ENCODE measurements at regions not wholly inside any gene's neighbourhood (a gene's known extent, or its start where the extent isn't known, plus 50 kb on each side); places are given as distances from the start of the nearest gene placed in this dataset.

DNA sequence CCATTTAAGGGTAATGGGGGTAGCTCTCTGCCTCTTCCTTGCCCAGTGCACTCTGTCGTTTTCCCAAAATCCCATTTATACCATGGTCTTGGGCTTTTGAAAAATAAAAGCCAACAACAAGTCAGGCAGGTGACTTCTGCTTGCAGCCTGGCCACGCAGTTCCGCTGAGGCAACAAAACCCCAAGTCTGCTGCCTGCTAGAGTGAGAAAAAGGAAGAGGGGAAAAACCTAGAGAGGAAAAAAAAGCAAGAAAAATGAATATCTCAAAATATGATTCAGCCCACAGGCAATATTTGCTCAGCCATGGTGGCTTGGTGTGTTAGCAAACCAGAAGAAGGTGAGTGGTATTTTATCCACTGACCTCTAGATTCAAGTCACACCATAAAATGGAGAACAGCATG, 148.2 kb upstream of the FSTL4 start:
- no peak for DNase-seq

GRCh38 chr5:133758641-133759040, 146.3 kb upstream of the FSTL4 start:
- no peak for DNase-seq

DNA sequence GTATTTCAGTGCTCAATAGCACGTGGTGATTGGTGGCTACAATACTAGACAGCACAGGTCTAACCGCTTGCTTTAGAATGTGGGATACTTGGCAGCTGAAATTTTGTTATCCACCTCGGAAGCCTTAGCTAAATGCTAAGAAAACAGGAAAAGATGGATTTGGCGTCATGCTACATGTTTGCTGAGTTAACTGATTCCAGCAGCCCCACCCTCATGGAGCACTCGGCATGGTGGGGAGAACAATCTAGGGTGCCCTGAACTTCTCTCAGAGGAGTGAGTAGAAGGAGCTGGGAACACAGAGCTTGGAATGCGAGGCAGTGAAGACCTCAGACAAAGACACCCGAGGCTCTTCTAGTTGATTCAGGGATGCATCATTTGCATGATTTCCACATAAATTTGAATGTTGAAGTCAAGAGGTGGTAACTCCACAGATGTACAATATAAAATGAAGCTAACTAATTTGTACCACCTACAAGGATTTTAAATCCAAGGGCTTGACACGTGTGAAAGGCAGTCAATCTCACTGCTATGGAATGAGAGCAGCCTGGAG, 145.1 kb upstream of the FSTL4 start:
- DNase-seq, result no peak

- DNase-seq, result no peak
Measured at GRCh38 chr5:133756756-133757155, 144.4 kb upstream of the FSTL4 start.

DNA sequence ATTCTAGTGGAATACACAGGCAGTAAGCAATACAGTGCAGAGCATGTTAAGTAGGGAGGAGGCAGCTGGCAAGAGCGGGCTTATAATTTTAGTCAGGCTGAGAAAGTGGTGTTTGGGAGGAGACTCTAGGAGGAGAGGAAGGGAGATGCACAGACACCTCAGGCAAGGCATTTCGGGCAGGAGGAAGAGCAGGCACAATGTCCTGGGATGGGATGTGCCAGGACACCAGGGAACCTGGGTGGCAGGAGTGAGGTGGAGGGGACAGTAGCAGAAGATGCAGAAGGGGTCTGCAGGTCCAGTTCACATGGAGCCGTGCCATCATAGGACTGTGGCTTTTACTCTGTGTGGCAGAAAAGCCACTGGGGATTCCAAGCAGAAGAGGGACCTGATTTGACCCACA, 143.7 kb upstream of the FSTL4 start:
- DNase-seq, result no peak

- DNase-seq, result no peak
Measured at GRCh38 chr5:133754575-133755169, 142.3 kb upstream of the FSTL4 start.

DNA sequence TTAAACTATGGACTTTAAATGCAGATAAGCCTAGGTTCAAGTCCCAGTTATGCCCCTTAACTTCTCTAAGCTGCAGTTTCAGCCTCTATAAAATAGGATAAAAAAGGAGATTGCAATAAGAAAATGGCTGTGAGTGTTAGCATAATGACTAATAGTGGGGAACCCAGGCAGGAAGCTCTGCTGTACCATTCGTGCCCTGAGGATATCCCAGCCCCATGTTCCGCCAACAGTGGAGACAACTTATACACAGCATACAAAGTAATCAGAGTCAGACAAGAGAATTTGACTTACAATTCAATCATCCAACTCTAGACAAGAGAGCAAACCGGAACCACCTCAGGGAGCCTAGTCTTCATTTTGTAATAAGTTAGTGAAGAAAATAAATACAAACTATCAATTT, 141.5 kb upstream of the FSTL4 start:
- DNase-seq, result no peak

- no peak for DNase-seq
Measured at GRCh38 chr5:133751846-133752245, 139.5 kb upstream of the FSTL4 start.

- no peak for DNase-seq
Measured at GRCh38 chr5:133751421-133751820, 139.1 kb upstream of the FSTL4 start.

DNA sequence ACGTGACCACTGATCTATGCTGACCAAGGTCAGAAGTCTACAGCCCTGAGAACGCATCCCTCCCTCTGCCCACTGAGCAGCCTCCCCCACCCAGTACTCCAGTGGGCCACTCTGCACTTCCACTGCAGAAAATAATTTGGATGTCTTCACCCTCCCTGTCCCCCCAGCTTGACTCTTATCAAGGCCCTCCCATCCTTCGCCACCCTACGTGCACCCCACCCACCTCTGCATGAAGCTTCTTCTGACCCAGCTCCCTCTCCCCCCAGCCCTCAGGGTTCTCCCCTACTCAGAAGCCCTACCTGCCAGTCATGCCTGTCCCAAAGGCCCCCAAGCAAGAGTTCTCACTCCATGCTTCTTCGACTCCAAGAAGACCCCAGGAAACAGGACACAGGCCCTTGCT, 138.5 kb upstream of the FSTL4 start:
- DNase-seq, result no peak

- DNase-seq, result no peak
Measured at GRCh38 chr5:133750356-133750755, 138.0 kb upstream of the FSTL4 start.

GRCh38 chr5:133749331-133749985, 137.1 kb upstream of the FSTL4 start:
- no peak for DNase-seq

DNA sequence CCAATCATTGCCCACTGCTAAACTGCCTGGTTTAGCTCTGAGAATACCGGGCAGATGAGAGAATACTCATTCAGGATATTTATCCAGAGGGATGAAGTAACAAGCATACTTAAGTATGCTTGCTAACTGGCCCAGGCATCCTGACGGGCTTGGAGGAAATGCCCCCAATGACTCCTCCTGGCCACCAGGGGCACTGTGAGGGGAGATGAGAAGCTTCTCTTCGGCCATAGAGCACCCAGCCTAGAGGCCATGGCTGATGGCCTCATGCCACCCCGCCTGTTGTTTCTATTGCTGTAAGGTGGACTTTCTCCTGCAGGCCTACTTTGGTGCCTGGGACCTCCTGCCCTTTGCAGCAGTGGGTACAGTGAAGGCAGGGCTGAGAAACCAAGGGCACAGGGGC, 134.5 kb upstream of the FSTL4 start:
- no peak for DNase-seq

DNA sequence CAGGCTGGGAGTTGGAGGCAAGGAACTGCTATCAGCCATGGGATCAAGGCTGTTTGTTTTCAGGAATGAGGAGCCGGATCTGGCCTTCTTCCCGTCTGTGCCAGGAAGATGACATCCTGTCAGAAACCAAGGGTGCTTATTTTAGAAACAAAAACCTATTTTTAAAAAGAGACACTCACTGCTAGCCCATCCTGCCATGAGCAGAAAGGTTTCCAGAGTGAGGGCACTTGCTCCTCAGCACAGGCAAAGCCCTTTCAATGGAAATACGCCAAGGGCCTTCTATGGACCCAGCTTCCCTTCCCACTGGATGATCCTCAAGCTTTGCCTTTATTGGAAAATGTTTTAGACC, 132.6 kb upstream of the FSTL4 start:
- no peak for DNase-seq

- DNase-seq, result no peak
Measured at GRCh38 chr5:133744051-133744959, 132.0 kb upstream of the FSTL4 start.

- peak in 1 of 2 donors; percentile 15 for DNase-seq
Measured at GRCh38 chr5:133742431-133742988, 130.2 kb upstream of the FSTL4 start.

DNA sequence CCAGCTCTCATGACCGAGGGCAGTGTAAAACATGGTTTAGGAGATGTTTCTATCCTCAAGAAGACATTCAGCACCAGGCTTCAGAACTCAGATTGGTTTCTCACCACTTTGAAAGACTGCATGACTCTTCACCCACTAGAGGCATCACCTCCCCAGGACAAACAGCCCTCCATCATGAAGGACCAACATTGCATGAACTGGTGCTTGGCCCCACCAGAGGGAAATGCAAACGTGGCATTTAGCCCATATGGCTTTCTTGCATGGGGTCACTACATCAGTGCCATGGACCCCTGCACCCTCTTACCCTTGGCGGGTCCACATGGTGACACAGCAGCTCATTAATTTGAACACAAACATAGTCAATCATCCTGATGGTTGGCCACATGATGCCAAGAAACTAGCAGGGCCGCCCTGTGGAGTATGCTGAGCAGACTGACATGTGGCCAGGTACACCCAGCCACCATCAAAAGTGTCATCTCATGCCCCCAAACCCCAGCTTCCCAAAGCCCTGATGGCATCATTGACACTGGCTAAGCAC, 129.5 kb upstream of the FSTL4 start:
- DNase-seq, result no peak

GRCh38 chr5:133741396-133741795, 129.1 kb upstream of the FSTL4 start:
- no peak for DNase-seq

DNA sequence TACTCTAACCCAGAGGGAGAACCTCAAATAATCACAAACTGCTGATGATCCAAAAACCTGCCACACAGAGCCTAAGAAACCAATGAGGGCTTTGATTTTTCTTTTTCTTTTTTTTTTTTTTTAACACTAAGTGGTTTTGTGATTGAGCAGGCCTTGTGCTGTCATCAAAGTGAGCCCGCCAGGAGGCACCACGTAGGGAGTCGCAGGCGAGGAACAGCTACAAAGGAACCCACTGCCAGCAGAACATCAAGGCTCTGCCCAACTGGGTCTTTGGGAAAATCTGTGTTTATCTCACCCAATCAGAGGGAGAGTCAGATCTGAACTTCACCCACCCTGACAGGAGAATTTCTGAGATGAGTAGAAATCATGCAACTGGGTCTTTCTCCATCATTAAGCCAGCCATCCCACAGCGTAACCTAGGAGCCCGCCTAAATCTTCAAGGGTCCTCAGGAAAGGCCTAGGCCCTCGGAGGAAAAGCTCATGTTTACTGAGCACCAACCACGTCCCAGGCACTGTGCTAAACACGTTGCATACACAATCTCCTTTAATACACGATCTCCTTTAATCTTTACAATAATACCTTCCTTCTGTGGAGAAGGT, 126.9 kb upstream of the FSTL4 start:
- DNase-seq, result no peak

GRCh38 chr5:133738271-133738670, 125.9 kb upstream of the FSTL4 start:
- DNase-seq, result no peak

- DNase-seq, result no peak
Measured at GRCh38 chr5:133736512-133736911, 124.2 kb upstream of the FSTL4 start.

GRCh38 chr5:133735346-133735745, 123.0 kb upstream of the FSTL4 start:
- no peak for DNase-seq

DNA sequence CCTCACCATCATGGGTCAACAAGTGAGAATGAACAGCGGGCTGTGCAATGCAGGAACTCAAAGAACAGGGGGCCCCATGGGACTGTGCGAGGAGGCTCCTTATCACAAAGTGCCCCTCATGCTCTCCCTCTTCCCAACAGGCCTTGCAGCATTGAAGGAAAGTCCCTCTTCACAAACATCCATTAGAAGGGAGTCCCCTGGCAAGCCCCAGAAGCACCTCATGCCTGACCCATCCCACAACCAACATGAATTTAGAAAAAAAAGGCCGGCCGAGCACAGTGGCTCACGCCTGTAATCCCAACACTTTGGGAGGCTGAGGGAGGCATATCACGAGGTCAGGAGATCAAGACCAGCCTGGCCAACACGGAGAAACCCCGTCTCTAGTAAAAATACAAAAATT, 122.6 kb upstream of the FSTL4 start:
- DNase-seq, result no peak

Measured in CD4-positive, alpha-beta T cell treated with Interleukin-1 beta for 1 hour (primary cell).